SJCRH30 (cell line): ENCODE measurements at regions not wholly inside any gene's neighbourhood (a gene's known extent, or its start where the extent isn't known, plus 50 kb on each side); places are given as distances from the start of the nearest gene placed in this dataset.

Source experiments
- DNase-seq, 2 experiments: peaks; one replicate each; pipeline ENCODE4 v3.0.0-alpha.2; 2015 to 2020
- H3K27ac ChIP-seq: fragments of 250-450 bp; sonication (Bioruptor Pico); 2 replicates; pipeline ENCODE4 v1.5.1; 2020; ENCODE audit warnings: mild to moderate bottlenecking, moderate library complexity
- H3K27me3 ChIP-seq: fragments of 250-450 bp; sonication (Bioruptor Pico); 2 replicates; pipeline ENCODE4 v1.5.1; 2020; ENCODE audit warnings: mild to moderate bottlenecking, moderate library complexity
- H3K36me3 ChIP-seq: fragments of 250-450 bp; sonication (Bioruptor Pico); 2 replicates; pipeline ENCODE4 v1.5.1; 2020; ENCODE audit warnings: mild to moderate bottlenecking, moderate library complexity
- H3K4me1 ChIP-seq: fragments of 250-450 bp; sonication (Bioruptor Pico); 2 replicates; pipeline ENCODE4 v1.5.1; 2020; ENCODE audit warnings: mild to moderate bottlenecking, moderate library complexity
- H3K4me3 ChIP-seq: fragments of 250-450 bp; sonication (Bioruptor Pico); 2 replicates; pipeline ENCODE4 v1.5.1; 2020; ENCODE audit warnings: mild to moderate bottlenecking, moderate library complexity
- H3K9me3 ChIP-seq: fragments of 250-450 bp; sonication (Bioruptor Pico); replicated peaks from 2 replicates; pipeline ENCODE4 v1.5.1; 2020; ENCODE audit warnings: mild to moderate bottlenecking, moderate library complexity

- no peaks in the 10 kb centered on the region for H3K36me3 ChIP-seq
- no peaks in the 10 kb centered on the region for H3K4me1 ChIP-seq
- H3K27me3 ChIP-seq, result no peaks in the 10 kb centered on the region
- H3K4me3 ChIP-seq, result no peak overlapping the region
- H3K27ac ChIP-seq, result no peak overlapping the region
- DNase-seq, result no peak
- no peaks in the 10 kb centered on the region for H3K9me3 ChIP-seq
Observed at GRCh38 chr10:120355425-120355824, 101.6 kb upstream of the PLPP4 start.

GRCh38 chr10:120360571-120360970 lies 96.5 kb upstream of the PLPP4 start:
- H3K4me3 ChIP-seq, result no peak overlapping the region
- no peaks in the 10 kb centered on the region for H3K4me1 ChIP-seq
- DNase-seq, result no peak
- no peaks in the 10 kb centered on the region for H3K9me3 ChIP-seq
- no peak overlapping the region for H3K27ac ChIP-seq
- H3K27me3 ChIP-seq, result no peaks in the 10 kb centered on the region
- no peaks in the 10 kb centered on the region for H3K36me3 ChIP-seq

DNA sequence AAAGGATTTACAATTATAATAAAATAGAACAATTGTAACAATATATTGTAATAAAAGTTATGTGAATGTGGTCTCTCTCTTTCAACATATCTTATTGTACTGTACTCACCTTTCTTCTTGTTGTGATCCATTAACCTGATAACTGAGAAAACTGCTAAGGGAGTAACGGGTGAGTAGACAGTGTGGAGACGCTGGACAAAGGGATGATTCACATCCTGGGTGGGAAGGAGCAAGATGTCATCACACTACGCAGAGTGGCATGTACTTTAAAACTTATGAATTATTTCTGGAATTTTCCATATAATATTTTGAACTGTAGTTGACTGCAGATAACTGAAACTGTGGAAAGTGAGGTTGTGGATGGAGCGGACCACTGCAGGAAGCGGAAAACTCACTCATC lies 91.2 kb upstream of the PLPP4 start:
- Histone ChIP-seq H3K27me3 (peaks cover 19% of the 10 kb centered on the region; the same call in 1 of the 2 replicates), H3K36me3 (no peaks in the 10 kb centered on the region), H3K9me3 (no peaks in the 10 kb centered on the region), H3K4me1 (no peaks in the 10 kb centered on the region), H3K27ac (no peak overlapping the region), H3K4me3 (no peak overlapping the region)
- no peak for DNase-seq

GRCh38 chr10:120367341-120367740 lies 89.7 kb upstream of the PLPP4 start:
- Histone ChIP-seq H3K27ac (no peak overlapping the region), H3K27me3 (peaks cover 19% of the 10 kb centered on the region; the same call in 1 of the 2 replicates), H3K4me1 (no peaks in the 10 kb centered on the region), H3K9me3 (no peaks in the 10 kb centered on the region), H3K4me3 (no peak overlapping the region), H3K36me3 (no peaks in the 10 kb centered on the region)
- DNase-seq, result no peak

DNA sequence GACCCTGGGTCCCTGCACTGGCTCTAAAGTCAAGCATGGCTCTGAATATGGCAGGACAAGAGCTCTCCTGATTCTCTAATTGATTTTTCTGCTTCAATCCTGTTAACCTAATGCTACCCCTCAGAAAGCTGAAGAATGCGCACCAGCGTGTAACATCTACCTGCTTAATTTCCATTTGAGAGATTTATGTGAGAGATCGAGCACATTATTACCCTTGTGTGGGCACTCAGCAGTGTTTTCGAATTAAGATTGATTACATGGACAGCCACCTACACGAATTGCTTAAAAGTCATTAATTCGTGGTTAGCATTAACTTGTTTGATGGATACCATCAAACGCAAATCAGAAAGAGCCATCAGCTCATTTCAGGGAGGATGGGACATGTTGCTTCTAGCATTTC lies 88.7 kb upstream of the PLPP4 start:
- H3K36me3 ChIP-seq, result no peaks in the 10 kb centered on the region
- H3K27me3 ChIP-seq, result peaks cover 23% of the 10 kb centered on the region; the same call in 1 of the 2 replicates

DNA sequence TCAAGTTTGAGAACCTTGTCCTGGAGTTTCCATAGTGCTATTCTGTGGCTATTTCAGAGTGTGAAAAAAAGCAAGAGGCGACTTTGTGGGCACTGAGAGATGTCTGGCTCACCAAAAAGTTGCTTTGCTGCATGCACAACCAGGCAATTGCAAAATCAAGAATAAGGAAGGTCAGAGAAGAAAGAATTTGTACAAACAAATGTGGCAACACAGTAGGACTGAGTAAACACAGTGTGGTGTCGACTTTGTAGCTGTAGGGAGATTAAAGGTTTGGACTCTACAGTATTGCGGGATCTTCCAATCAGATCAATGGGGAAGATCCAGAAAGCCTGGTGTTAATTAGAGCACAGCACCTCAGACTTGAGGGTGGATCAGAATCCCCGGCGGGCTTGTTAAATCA lies 88.1 kb upstream of the PLPP4 start:
- H3K4me3 ChIP-seq, result no peak overlapping the region
- H3K27me3 ChIP-seq, result peaks cover 23% of the 10 kb centered on the region; the same call in 1 of the 2 replicates
- H3K4me1 ChIP-seq, result no peaks in the 10 kb centered on the region
- no peak overlapping the region for H3K27ac ChIP-seq
- no peaks in the 10 kb centered on the region for H3K36me3 ChIP-seq
- no peaks in the 10 kb centered on the region for H3K9me3 ChIP-seq
- no peak for DNase-seq

More for the DNA sequence above, 88.7 kb upstream of the PLPP4 start:
- H3K27ac ChIP-seq, result no peak overlapping the region
- H3K4me3 ChIP-seq, result no peak overlapping the region
- no peak for DNase-seq
- no peaks in the 10 kb centered on the region for H3K9me3 ChIP-seq
- no peaks in the 10 kb centered on the region for H3K4me1 ChIP-seq

- H3K36me3 ChIP-seq, result no peaks in the 10 kb centered on the region
- H3K9me3 ChIP-seq, result no peaks in the 10 kb centered on the region
- no peak overlapping the region for H3K4me3 ChIP-seq
- no peak overlapping the region for H3K27ac ChIP-seq
- no peak for DNase-seq
- H3K27me3 ChIP-seq, result peaks cover 23% of the 10 kb centered on the region; the same call in 1 of the 2 replicates
- H3K4me1 ChIP-seq, result no peaks in the 10 kb centered on the region
Observed at GRCh38 chr10:120369856-120370276, 87.2 kb upstream of the PLPP4 start.

DNA sequence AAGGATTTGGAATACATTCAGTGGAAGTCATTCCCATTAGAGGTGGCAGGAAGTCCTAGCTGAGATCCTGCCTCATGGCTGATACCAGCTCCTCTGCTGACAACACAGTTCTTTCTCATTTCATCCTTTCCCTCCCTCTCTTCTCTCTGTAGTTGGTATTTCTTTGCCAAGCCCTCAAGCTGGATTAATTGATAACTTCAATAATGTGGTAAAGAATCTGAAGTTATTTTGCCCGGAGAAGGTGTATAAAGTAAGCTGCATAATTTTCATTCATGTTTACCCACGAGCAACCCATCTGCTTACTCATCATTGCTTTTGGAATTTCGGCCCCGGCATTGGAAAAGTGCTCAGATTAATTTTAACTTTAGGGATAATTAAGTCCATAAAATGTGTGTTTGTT lies 85.2 kb upstream of the PLPP4 start:
- Histone ChIP-seq H3K27ac (no peak overlapping the region), H3K4me3 (no peak overlapping the region), H3K27me3 (peaks cover 21% of the 10 kb centered on the region), H3K9me3 (no peaks in the 10 kb centered on the region; the same call in 1 of the 2 replicates), H3K4me1 (no peaks in the 10 kb centered on the region), H3K36me3 (no peaks in the 10 kb centered on the region)
- DNase-seq, result no peak

- Histone ChIP-seq H3K9me3 (no peaks in the 10 kb centered on the region; the same call in 1 of the 2 replicates), H3K36me3 (no peaks in the 10 kb centered on the region), H3K27ac (no peak overlapping the region), H3K27me3 (peaks cover 21% of the 10 kb centered on the region), H3K4me3 (no peak overlapping the region), H3K4me1 (no peaks in the 10 kb centered on the region)
- DNase-seq, result no peak
Observed at GRCh38 chr10:120372917-120373316, 84.1 kb upstream of the PLPP4 start.

GRCh38 chr10:120375666-120376065 lies 81.4 kb upstream of the PLPP4 start:
- H3K36me3 ChIP-seq, result no peaks in the 10 kb centered on the region
- no peak overlapping the region for H3K27ac ChIP-seq
- DNase-seq, result no peak
- no peaks in the 10 kb centered on the region; the same call in 1 of the 2 replicates for H3K9me3 ChIP-seq
- H3K27me3 ChIP-seq, result peaks cover 13% of the 10 kb centered on the region
- no peak overlapping the region for H3K4me3 ChIP-seq
- no peaks in the 10 kb centered on the region for H3K4me1 ChIP-seq

DNA sequence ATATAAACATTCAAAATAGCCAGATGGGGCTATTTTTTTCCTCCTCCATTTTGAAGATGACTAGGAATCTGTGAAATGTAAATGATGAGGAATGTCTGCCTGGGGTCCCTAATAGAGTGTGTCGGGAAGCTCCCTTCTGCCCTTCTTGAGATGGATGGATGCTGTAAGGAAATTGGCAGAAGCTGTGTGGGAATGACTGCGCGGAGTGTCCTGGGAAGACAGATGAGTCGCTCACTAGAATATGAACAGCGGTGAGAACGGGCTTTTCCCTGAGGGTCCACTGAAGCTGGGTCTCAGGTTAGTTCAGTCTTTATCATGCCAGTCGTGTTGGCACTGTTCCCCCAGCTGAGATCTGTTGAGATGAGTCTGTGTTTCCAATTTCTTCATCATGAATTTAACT lies 75.1 kb upstream of the PLPP4 start:
- Histone ChIP-seq H3K9me3 (no peaks in the 10 kb centered on the region), H3K36me3 (no peaks in the 10 kb centered on the region), H3K4me3 (no peak overlapping the region), H3K27me3 (peaks cover 20% of the 10 kb centered on the region; the same call in 1 of the 2 replicates), H3K4me1 (no peaks in the 10 kb centered on the region), H3K27ac (no peak overlapping the region)
- DNase-seq, result no peak

DNA sequence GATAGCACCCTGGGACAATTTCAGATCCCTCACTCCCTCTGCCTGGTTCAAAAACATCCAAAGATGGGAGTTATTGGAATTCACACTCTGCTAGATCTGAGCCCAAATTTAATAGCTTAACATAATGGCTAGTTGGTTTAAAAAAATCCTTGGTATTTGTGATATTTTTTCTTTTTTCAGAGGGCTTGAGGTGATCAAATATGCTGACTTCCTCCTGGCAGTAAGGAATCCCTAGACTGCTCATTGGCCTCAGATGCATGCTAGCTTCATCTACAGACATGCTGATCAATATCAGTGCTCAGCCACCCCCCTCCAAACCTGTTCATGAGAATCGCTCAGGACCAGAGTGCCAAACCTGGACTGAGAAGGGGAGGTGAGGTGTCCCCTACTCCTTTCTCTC lies 74.7 kb upstream of the PLPP4 start:
- no peak for DNase-seq
- no peak overlapping the region for H3K4me3 ChIP-seq
- H3K27ac ChIP-seq, result no peak overlapping the region

GRCh38 chr10:120385992-120386391 lies 71.0 kb upstream of the PLPP4 start:
- DNase-seq, result no peak
- Histone ChIP-seq H3K4me1 (no peaks in the 10 kb centered on the region), H3K9me3 (no peaks in the 10 kb centered on the region), H3K27me3 (peaks cover 20% of the 10 kb centered on the region; the same call in 1 of the 2 replicates), H3K4me3 (no peak overlapping the region), H3K27ac (no peak overlapping the region), H3K36me3 (no peaks in the 10 kb centered on the region)

More for the DNA sequence above, 74.7 kb upstream of the PLPP4 start:
- H3K9me3 ChIP-seq, result no peaks in the 10 kb centered on the region
- H3K27me3 ChIP-seq, result peaks cover 22% of the 10 kb centered on the region; the same call in 1 of the 2 replicates
- no peaks in the 10 kb centered on the region for H3K36me3 ChIP-seq
- H3K4me1 ChIP-seq, result no peaks in the 10 kb centered on the region

DNA sequence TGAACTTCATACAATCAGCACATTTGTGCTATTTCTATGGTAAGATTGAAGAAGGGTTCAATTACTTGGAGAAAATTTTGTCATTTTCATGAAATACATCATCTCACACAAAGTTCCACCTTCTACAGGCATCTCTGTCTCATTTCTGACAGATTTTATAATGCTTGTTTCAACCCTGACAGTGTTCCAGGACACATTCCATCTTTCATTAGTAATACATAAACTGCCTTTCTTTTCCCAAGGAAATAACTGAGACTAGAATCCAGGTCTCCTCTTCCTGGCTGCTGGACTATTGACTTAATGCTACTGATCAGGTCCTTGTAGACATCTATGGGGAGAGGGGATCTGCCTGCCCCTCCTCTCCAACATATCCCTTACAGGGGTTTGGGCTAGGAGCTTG lies 70.1 kb upstream of the PLPP4 start:
- H3K27me3 ChIP-seq, result peaks cover 15% of the 10 kb centered on the region; the same call in 1 of the 2 replicates
- no peak overlapping the region for H3K4me3 ChIP-seq
- no peaks in the 10 kb centered on the region for H3K9me3 ChIP-seq
- H3K27ac ChIP-seq, result no peak overlapping the region
- H3K4me1 ChIP-seq, result no peaks in the 10 kb centered on the region
- no peak for DNase-seq
- H3K36me3 ChIP-seq, result no peaks in the 10 kb centered on the region

DNA sequence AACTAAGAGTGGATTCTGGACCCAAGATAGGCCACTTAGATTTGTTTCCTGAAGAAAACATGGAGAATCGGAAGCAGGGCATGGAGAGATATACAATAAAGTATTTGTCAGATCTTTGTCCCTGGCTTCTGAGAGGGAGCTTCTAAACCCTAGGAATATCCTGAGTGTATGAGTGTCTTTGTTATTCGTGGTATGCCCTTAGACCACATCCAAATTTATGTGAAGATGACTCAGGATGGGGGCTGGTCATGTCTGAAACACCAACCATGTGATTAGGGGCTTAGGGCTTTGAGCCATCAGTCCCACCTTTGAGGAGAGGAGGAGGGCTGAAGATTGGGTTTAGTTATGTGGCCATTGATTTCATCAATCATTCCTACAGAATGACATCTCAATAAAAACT lies 69.7 kb upstream of the PLPP4 start:
- H3K27ac ChIP-seq, result no peak overlapping the region
- peaks cover 15% of the 10 kb centered on the region; the same call in 1 of the 2 replicates for H3K27me3 ChIP-seq
- no peak overlapping the region for H3K4me3 ChIP-seq
- H3K36me3 ChIP-seq, result no peaks in the 10 kb centered on the region
- DNase-seq, result no peak
- no peaks in the 10 kb centered on the region for H3K9me3 ChIP-seq
- H3K4me1 ChIP-seq, result no peaks in the 10 kb centered on the region

- no peaks in the 10 kb centered on the region for H3K9me3 ChIP-seq
- peaks cover 7% of the 10 kb centered on the region for H3K27me3 ChIP-seq
- no peak overlapping the region for H3K27ac ChIP-seq
- no peaks in the 10 kb centered on the region for H3K36me3 ChIP-seq
- H3K4me1 ChIP-seq, result no peaks in the 10 kb centered on the region
- no peak for DNase-seq
- no peak overlapping the region for H3K4me3 ChIP-seq
Observed at GRCh38 chr10:120392245-120392644, 64.8 kb upstream of the PLPP4 start.
